Left hindlimb (tissue), 1 donor: ENCODE measurements at regions not wholly inside any gene's neighbourhood (a gene's known extent, or its start where the extent isn't known, plus 50 kb on each side); places are given as distances from the start of the nearest gene placed in this dataset.
"Not testable (repeated sequence)": the region's sequence is repeated elsewhere in the genome, so short reads cannot be mapped to it uniquely, and the experiment has no call there.

Experiments
- DNase-seq: peaks from one replicate; pipeline ENCODE4 v3.0.0-alpha.2; 2018

- no peak for DNase-seq
Observed at GRCh38 chr6:164812706-164813105, 496.7 kb downstream of the C6orf118 start.

GRCh38 chr6:164807125-164807524 is 502.3 kb downstream of the C6orf118 start:
- no peak for DNase-seq

GRCh38 chr6:164795056-164795815 is 514.2 kb downstream of the C6orf118 start:
- DNase-seq = peak; percentile 33

- DNase-seq = no peak
Observed at GRCh38 chr6:164792666-164793065, 516.7 kb downstream of the C6orf118 start.

- DNase-seq = no peak
Observed at GRCh38 chr6:164791498-164791897, 517.9 kb downstream of the C6orf118 start.

- no peak for DNase-seq
Observed at GRCh38 chr6:164763788-164764187, 545.6 kb downstream of the C6orf118 start.

- DNase-seq = no peak
Observed at GRCh38 chr6:164757451-164757850, 552.0 kb downstream of the C6orf118 start.

GRCh38 chr6:164756723-164757122 is 552.7 kb downstream of the C6orf118 start:
- DNase-seq = no peak

- no peak for DNase-seq
Observed at GRCh38 chr6:164756142-164756541, 553.3 kb downstream of the C6orf118 start.

- DNase-seq = no peak
Observed at GRCh38 chr6:164753517-164753916, 555.9 kb downstream of the C6orf118 start.

GRCh38 chr6:164751395-164751794 is 558.0 kb downstream of the C6orf118 start:
- no peak for DNase-seq

GRCh38 chr6:164750128-164750527 is 559.3 kb downstream of the C6orf118 start:
- no peak for DNase-seq

- peak; percentile 64 for DNase-seq
Observed at GRCh38 chr6:164749221-164750064, 560.0 kb downstream of the C6orf118 start.

GRCh38 chr6:164744301-164744700 is 565.1 kb downstream of the C6orf118 start:
- DNase-seq = no peak

GRCh38 chr6:164741938-164742451 is 567.4 kb downstream of the C6orf118 start:
- DNase-seq = no peak

- not testable (repeated sequence) for DNase-seq
Observed at GRCh38 chr6:164736090-164736489, 573.3 kb downstream of the C6orf118 start.

GRCh38 chr6:164731539-164731938 is 577.9 kb downstream of the C6orf118 start:
- DNase-seq = no peak

GRCh38 chr6:164721460-164721859 is 587.9 kb downstream of the C6orf118 start:
- DNase-seq = no peak

- DNase-seq = no peak
Observed at GRCh38 chr6:164700497-164700896, 608.9 kb downstream of the C6orf118 start.

GRCh38 chr6:164695896-164696295 is 613.5 kb downstream of the C6orf118 start:
- no peak for DNase-seq

- no peak for DNase-seq
Observed at GRCh38 chr6:164694386-164694785, 615.0 kb downstream of the C6orf118 start.

- peak; percentile 31 for DNase-seq
Observed at GRCh38 chr6:164693944-164694343, 615.5 kb downstream of the C6orf118 start.

GRCh38 chr6:164692772-164693510 is 616.5 kb downstream of the C6orf118 start:
- DNase-seq = no peak
